Effector CD4-positive, alpha-beta T cell (primary cell): ENCODE measurements at regions not wholly inside any gene's neighbourhood (a gene's known extent, or its start where the extent isn't known, plus 50 kb on each side); places are given as distances from the start of the nearest gene placed in this dataset.
"Not testable (repeated sequence)": the region's sequence is repeated elsewhere in the genome, so short reads cannot be mapped to it uniquely, and the experiment has no call there.

Experiments used
- DNase-seq: peaks from one replicate; pipeline ENCODE4 v3.0.0-alpha.2; 2020

DNA sequence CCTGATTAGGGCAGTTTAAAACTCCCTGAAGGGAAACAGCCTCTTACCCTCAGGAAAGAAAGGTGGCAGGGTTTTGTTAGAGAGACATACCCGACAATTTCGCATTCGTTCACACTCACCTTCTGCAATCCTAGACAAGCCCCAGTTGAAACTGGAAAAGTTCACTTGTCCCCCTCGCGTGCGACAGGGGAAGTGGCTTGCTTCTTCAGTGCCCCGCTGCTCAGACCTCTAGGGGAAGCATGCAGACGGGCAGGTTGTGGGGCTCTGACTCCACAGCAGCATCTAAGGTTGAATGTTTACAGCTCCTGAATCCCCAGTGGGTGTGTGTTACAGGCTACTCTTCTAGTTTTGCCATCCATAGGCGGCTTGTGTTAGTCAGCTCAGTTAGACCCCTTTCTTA, 575.7 kb upstream of the ACO1 start:
- no peak for DNase-seq

DNA sequence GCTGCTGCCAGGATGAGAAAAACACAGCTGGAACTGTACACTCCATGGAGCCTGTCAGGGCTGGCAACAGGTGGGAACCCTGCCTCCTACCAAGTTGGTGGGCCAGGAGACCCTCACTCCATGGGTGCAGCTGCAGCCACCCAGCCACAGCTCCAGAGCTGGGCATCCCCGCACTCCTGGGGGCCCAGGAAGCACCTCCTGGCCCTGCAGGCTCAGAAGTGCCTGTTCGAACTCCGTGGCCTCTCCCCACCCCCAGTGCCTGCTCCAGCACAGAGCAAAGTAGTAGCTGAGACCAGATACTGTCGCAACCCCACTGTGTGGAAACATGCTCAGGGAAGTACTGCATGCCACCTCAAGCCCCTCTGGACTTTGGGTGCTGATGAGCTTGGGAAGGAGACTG, 564.0 kb upstream of the ACO1 start:
- no peak for DNase-seq

DNA sequence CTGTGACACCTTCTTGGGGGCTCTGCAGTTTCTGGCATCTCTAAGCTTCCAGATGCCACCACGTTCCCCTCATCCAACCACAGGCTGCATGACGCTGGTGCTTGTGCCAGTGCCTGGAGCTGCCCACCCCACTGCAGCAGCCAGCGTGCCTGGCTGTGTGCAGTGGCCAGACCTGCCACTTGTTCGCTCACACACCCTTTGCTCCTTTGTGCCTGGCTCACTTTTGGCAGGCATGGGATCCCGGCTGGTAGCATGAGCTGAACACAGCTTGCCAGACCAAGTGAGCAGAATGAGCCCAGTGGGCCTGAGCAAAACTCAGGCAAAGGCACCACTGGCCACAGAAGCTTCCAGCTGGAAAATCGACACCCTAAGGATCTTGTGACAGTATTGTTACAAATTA, 562.9 kb upstream of the ACO1 start:
- no peak for DNase-seq

DNA sequence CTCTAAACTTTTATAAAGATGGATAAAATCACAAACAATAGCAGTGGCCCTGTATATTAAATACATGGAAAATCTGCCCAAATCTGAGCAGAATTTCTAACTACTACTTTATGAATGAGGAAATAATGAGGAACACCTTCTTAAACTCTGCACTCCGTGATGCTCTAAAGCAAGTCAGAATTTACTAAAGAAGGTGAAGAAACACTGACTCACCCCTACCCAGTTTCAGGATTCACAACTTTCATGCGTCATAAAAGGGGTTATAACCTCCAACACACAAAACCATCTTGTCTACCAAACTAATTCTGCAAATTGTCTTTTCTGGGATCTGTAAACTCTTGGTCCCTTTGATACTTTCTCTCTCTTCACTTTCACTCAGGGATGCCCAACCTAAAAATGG, 561.1 kb upstream of the ACO1 start:
- DNase-seq, result no peak

DNA sequence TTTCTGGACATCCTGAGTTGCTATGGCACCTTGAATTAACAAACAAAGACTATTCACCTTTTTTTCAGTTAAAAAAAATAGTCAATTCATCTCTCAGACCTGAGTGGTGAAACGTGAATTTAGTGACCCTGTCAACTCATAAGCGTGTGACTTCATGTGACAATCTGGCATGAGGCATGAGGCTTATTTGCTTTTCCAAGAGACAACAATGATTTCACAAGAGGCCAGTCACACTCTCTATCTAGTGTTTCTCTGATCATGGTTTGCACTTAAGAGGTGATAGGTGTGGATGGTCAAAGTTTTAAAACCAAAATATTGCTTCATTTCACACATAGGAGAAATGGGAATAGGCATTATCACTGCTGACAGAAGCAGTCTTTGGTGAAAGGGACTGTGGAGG, 559.6 kb upstream of the ACO1 start:
- DNase-seq, result no peak

DNA sequence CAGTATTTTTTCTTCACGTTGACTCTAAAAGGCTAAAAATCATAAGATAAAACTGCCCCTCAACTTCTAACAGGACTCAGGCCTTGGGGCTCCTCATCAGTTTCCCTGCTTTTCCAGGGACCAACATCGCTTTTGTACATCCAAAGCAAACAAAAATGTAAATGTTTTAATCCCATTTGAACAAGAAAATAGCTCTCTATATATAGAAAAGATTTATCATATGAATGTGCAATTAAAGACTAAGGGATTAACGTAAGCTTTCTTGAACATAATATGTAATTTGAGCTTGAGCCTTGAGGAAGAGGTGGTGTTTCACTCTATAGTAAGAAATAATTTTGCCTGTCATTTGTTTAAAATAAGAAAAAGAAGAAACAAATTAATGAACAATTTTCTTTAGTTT, 547.2 kb upstream of the ACO1 start:
- DNase-seq, result no peak

DNA sequence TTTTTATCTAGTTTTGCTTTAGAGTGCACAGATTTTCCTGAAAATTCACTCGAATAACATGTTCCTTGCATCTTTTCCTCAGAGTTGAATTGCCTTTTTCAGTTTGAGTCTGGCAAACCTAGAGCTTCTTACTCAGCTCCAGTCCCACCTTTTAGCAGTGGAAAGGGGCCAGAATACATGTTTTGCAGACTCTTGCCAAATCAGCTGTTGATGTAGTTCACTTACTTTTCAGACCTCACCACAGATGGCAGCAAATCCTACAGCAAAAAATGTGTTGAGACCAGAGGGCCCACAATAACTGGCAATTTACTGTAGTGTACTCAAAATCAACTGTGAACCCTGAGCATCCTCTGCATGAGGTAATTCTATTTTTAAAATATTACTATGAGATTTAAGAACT, 545.2 kb upstream of the ACO1 start:
- DNase-seq, result no peak

DNA sequence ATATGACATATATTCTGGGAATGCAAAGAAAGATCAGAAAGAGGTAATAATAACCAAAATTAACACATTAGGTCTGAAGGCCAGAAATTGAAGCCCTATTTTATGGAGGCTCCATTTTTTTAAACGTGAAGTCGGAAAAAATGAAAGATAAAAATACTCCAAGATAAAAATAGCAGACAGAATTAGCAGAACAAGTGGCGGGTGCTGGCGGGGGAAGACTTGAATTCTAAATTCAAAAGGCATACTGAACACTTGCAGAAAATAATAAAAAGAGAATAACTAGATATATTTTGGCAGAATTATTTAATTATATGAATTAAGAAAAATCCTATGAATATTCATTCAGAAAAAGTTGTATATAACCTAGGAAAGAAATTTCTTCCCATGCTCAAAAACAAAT, 543.7 kb upstream of the ACO1 start:
- no peak for DNase-seq

DNA sequence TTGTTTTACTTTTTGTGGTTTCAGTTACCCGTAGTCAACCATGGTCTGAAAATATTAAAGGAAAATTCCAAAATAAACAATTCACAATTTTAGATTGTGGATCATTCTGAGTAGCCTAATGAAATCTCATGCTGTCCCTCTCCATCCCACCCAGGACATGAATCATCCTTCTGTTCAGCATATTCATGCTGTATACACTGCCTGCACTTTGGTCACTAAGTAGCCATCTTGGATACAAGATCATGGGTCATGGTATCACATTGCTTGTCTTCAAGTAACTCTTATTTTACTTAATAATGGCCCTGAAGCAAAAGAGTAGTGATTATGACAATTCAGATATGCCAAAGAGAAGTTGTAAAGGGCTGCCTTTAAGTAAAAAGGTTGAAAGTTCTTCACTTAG, 536.5 kb upstream of the ACO1 start:
- DNase-seq, result no peak

DNA sequence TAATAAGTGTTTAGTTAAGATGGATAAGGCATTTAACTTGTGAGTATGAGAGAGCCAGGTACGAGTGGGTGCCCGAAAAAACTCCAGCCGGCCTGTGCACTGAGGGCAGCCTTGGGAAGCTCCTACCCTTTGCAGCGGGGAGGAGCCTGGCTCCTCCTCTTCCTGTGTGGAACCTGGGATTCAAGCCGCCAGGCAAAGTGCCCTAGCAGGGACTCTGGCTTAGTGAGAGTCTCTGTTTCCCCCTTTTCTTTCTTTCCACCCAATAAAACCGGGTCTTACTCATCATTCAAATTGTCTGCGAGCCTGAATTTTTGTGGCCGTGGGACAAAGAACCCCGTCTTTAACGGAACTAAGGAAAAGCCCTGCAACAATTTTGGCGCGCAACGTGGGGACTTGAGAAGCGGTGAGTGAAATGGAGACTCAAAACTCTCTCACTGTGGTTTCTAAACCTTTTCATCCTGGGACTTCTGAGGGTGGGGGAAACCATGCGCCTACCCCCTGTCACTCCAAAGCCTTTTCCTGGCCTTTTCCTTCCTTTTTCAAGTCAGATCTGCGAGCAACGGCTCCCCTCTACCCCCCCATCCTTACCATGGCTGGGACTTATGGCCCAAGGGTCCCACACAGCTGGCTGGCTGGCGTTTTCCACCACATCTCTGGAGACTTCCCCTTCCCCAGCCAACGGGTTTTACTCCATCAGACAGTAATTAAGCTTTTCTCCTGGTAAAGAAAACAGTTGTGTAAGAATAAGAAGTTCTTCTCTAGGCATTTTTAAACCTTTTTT, 535.7 kb upstream of the ACO1 start:
- no peak for DNase-seq

DNA sequence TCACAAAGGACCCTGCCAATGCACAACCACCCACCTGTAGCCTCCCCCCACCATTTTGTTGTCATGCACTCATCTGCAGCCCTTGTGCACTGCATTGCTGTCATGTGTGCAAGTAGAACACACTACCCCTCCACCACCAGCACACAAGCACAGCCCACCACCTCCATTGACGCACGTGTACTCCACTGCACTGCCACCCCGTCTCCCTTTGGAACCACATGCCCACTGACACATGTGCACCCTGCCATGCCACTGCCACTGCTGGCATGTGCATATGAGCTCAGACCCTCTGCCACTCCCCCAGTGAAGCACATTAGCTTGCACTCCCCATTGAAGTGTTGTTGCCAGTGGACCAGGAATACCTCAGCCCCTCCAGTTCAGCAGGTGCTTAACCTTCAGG, 530.3 kb upstream of the ACO1 start:
- no peak for DNase-seq

DNA sequence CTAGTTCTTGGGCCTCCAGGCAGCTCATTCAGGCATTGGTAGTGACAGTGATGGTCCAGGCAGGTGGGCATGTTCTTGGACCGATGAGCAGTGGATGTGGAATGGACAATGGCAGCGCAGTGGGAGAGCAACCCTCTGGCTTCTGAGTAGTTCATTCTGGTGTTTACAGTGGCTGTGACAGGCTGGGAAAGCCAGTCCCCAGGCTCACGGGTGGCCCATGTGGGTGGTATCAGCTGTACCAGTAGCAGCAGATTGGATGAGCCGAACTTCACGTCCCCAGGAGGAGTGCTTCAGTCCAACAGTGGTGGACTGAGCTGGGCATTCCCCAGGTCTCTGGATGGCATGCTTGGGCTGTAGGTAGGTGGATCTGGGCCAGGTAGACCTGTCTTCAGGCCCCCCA, 515.6 kb upstream of the ACO1 start:
- DNase-seq, result no peak

DNA sequence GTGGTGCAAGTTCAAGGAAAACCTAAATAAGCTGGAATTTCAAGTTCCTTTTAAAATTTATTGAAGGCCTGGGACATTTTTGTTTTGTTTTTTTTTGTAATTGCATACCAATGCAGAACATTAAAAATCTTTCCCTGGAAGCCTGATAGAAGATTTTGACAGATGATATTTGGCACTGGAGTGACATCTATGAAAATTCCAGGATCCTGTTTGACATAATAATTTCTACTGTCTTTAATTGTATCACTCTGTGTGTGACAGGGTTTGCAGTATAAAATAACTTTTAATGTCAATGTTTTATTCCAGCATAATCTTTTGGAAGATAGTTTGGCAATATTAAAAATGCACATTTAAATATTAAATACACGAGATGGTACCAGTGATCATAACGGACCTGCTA, 514.2 kb upstream of the ACO1 start:
- no peak for DNase-seq

DNA sequence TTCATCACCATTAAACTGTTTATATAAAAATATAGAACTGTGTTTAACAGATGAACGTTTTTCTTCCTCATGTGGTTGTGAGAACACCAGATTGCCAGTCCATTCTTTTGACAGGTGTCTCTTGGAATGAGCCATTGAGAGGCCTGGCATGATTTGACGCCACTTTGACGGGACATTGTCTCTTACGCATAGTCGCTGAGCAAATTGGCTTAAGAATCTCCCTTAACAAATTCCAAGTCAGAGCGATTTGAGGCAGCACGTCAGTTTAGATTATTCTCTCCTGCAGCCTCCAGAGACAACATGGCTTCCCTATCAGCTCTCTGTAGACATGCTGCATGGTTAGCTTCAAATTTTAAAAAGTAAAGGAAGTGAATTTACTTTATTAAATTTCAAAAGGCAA, 510.7 kb upstream of the ACO1 start:
- no peak for DNase-seq

DNA sequence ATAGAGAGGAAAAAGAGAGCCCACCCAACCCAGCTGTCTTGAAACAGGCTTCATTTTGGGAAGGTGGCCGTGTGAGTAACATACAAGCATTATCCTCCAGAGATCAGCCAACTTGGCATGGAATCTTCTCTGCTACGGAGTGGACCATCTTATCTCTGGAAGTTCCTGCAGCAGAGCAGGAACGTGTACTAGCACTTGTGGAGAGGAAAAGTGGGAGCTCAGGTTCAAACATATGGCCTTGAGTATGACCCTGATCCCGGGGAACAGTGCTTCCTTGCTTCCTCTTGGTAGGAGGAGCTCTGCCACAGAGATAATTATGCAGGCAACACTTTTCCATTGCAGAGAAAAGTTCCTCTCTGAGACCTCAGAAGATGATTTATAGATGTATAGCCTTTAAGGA, 490.4 kb upstream of the ACO1 start:
- DNase-seq, result no peak

DNA sequence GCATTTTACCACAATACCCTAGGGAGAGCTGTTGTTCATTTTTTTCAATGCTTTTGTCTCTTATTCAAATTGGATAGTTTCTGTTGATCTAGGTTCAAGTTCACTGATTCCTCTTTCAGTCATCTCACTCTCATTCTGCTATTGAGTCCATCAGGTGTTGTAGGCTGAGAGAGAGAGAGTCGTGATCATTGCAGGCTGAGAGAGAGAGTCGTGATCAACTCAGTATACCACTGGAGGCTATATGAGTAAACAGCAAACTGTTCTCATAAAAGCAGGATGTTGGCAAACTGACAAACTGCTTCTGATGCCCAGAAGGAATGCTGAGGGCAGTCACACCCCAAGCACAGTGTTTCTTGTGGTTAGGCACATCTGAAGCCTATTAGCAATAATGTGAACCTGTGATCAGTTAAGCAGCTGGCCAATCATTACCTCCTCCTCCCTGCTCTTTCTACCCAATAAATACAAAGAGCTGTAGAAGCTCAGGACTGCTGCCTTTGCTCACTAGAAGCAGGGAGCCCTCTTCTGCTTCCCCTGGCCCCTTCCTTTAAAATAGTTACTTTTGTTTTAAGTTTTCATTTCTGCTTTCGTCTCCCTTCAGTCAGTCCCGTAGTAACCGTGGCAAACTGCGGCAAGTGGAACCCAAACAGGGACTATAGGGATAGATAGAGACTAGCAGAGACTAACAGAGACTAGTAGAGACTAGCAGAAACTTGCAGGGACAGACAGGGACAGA, 476.1 kb upstream of the ACO1 start:
- DNase-seq, result no peak

DNA sequence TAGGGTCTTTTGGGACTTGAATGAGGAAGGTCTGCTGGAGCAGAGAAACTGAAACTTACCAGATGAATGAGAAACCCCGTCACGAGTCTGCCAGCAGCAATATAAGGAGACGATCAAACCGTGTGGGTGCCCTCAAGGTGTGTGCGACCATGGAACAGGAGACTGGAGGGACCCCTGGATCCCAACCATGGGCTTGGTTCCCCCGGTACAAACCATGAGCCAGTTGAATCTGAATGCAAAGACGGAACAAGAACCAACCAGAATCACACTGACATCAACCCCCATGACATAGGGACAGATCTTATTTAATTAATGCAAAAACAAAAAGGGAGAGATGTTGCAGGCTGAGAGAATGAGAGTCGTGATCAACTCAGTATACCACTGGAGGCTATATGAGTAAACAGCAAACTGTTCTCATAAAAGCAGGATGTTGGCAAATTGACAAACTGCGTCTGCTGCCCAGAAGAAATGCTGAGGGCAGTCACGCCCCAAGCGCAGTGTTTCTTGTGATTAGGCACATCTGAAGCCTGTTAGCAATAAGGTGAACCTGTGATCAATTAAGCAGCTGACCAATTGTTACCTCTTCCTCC, 475.5 kb upstream of the ACO1 start:
- no peak for DNase-seq

DNA sequence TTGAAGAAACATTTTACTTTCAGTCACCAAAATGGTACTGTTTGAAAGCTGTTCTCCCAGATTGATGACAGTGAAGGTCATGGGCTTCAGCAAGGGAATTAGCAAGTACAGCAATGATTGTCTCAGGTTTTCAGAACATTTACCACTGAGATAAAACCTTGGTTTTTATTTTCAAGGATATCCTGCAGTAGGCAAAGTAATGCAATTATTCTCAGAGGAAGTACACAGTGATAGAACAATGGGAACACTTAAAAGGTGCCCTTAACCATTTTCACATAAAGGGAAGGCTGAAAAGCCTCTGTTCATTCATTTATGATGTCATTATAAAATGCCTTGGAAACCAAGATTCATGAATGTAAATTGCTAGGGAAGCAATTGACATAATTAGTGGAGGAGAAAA, 471.8 kb upstream of the ACO1 start:
- no peak for DNase-seq

DNA sequence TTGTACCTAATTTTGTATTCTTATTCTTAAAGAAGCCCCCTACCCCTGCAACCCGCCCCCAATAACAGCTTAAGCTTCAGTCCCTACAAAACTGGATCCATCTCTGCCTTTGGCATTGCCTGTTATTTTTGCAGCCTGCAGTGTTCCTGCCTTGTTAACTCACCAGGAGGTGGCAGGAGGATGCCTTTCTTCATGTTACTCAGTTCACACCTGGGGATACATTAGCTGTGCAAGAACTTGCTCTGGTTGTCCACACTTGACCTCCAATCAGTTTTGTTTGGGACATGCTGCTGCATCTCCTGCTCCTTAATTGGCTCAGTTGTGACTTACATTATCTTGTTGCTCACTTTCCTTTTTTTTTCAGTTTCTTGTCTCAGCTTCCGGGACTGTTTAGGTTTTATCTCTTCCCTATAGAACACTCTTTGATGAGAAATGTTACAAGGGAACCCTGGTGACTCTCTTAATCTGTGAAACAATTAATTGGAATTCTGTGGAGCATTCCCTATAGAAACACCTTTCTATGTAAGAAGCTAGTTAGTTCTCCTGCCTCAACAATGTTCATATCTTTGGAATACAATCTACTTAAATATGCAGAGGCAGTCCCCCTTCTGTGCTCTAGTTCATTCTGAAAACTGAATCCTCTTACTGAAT, 467.7 kb upstream of the ACO1 start:
- DNase-seq, result no peak

DNA sequence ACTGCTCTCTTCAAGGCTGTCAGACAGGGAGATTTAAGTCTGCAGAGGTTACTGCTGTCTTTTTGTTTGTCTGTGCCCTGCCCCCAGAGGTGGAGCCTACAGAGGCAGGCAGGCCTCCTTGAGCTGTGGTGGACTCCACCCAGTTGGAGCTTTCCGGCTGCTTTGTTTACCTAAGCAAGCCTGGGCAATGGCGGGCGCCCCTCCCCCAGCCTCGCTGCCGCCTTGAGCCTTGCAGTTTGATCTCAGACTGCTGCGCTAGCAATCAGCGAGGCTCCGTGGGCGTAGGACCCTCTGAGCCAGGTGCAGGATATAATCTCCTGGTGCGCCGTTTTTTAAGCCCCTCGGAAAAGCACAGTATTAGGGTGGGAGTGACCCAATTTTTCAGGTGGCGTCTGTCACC, 446.7 kb upstream of the ACO1 start:
- DNase-seq, result not testable (repeated sequence)

DNA sequence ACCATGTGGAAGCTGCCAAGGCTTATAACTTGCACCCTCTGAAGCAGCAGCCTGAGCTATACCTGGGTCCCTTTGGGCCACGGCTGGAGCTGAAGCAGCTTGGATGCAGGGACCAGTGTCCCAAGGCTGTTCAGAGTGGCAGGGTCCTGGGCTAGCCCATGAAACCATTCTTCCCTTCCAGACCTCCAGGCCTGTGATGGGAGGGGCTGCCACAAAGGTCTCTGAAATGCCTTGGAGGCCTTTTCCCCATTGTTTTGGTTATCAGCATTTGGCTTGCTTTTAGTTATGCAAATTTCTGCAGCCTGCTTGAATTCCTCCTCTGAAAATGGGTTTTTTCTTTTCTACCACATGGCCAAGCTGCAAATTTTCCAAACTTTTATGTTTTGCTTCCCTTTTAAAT, 433.7 kb upstream of the ACO1 start:
- DNase-seq, result no peak

DNA sequence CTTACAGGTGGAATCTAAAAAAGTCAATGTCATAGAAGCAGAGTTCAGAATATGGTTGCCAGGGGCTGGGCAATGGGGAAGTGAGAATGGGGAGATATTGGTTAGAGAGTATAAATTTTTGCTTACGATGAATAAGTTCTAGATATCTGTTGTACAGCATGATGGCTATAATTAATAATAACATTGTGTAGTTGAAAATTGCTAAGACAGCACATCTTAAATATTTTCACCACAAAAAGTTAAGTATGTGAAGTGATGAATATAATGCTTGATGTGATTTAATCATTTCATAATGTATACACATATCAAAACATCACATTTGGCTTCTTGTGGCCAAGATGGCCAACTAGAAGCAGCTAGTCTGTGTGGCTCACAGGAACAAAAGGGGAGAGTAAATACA, 425.9 kb upstream of the ACO1 start:
- no peak for DNase-seq

DNA sequence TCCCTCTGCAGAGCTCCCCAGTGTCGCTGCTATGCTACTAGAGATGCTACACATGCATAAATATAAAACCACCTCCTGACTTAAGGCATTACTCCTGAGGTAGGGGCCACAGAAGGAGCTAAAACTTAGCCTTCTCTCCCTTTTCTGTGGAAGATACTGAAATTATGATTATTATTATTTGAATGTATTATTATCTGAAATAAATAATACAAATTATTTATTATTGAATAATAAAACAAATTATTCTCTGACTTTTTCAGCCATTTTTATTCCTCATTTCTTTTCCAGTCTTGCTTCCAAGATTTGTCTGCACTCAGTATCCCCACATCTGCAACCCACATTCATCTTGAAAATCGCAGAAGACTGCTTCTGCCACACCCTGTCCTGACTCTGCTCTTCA, 414.9 kb upstream of the ACO1 start:
- no peak for DNase-seq

DNA sequence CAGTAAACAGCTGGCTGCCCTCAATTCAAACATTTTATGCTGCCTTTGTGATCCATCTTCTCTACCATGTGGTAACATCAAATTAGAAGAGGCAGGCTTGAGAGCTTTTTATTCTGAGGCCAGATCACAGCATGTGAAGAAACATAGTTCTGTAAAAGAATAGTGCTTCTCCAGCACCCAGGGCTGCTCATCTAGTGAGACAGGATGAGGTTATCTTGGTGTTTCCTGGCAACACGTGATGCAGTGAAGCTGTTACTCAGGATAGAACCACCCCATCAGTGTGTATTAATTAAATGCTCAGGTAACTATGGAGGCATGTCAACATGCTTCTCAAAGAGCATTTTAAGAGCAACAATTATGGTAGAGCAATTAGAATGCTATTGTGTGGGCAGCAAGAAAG, 400.5 kb upstream of the ACO1 start:
- no peak for DNase-seq
